NCI-H2227 (cell line): ENCODE measurements at regions not wholly inside any gene's neighbourhood (a gene's known extent, or its start where the extent isn't known, plus 50 kb on each side); places are given as distances from the start of the nearest gene placed in this dataset.

Experiments used
- DNase-seq: peaks from one replicate; lab custom pipeline; 2025; ENCODE audit not compliant: unreplicated experiment; lab: John Stamatoyannopoulos, UW

GRCh38 chr6:92827104-92827503, 592.3 kb downstream of the EPHA7 start:
- DNase-seq, result no peak

GRCh38 chr6:92826633-92827032, 592.7 kb downstream of the EPHA7 start:
- DNase-seq, result no peak

DNA sequence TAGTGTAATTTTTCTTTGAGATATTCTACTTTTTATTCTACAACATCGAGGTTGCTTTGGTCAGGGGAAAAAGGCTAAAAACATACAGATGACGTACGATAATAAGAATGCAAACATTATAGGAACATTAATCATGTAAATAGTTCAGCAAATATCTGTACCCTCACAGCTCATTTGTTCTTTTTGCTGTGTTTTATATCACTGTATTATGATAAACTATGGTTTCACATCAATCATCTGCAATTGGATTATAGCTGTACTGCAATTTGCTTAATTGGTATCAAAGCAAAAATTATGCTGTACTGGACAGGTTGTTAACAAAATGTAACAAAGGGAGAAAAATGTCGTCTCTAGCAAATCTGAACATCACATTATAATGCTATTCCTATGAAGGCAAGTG, 597.1 kb downstream of the EPHA7 start:
- no peak for DNase-seq

- no peak for DNase-seq
These were observed 598.8 kb downstream of the EPHA7 start for GRCh38 chr6:92820601-92821000.

DNA sequence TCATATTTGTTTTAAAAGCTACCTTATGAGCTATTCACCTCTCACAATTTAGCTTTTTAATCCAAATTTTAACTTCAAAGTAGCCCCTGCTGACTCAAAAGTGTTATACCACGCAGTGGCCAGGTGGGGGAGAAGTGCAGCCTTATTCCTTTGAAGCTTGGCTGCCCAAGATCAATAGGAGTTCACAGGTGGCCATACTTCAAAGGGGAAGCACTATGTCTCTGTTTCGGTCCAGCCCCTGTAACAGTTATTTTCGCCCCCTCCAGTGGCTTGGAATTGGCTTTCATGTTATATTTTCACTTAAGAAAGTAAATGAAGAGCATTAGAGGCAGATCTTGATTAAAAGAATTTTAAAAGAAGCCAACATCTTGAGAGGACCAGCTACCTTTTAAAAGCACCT, 608.4 kb downstream of the EPHA7 start:
- DNase-seq, result peak; percentile 35

DNA sequence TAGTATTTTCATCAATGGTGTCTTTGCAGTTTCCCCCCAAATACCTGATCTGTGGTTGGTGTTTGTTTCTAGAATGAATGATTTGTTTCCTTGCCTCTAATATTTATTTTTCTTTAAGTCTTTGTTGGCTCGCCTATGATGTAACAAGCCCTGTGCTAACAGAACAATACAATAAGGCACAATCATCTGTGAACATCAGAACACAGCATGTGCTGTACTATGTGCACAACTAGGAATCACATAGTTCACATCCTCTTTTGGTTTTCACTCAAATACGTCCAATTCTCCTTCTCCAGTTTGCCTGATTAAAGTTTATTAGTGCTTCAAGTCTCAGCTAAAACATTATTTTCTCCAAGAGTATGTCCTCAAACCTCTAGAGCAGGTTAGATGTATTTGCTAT, 613.1 kb downstream of the EPHA7 start:
- no peak for DNase-seq

- DNase-seq, result no peak
These were observed 628.0 kb downstream of the EPHA7 start for GRCh38 chr6:92791403-92791802.

- DNase-seq, result no peak
These were observed 629.0 kb downstream of the EPHA7 start for GRCh38 chr6:92790381-92790780.

DNA sequence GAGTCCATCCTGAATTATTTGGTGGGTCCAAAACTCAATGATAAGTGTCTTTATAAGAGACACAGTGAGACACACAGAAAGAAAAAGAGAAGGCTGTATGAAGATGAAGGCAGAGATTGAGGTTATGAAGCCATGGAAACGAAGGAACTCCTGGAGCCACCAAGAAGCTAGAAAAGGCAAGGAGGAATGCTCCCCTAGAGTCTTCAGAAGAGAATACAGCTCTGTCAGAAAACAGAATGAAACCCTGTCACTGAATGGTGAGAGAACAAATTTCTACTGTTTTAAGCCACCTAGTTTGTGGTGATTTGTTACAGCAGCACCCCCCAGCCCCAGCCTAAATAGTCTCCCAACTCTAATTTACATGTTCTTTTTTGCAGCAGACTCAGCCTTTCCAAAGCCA, 635.1 kb downstream of the EPHA7 start:
- DNase-seq, result no peak

- peak; percentile 49 for DNase-seq
These were observed 639.6 kb downstream of the EPHA7 start for GRCh38 chr6:92779746-92780145.

GRCh38 chr6:92777146-92777740, 642.1 kb downstream of the EPHA7 start:
- peak; percentile 19 for DNase-seq

DNA sequence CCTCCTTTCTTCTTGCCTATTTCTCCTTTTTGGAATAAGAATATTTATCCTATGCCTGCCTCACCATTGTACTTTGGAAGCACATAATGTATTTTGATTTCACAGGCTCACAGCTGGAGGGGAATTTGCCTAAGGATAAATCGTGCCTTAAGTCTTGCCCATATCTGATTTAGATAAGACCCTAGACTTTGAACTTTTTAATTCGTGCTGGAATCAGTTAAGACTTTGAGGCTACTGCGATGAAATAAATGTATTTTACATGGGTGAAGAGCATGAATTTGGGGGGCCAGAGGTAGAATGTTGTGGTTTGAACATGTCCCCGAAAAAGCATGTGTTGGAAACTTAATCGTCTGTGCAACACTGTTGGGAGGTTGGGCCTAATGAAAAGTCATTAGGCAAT, 648.8 kb downstream of the EPHA7 start:
- DNase-seq, result no peak

GRCh38 chr6:92767101-92767500, 652.3 kb downstream of the EPHA7 start:
- no peak for DNase-seq

- no peak for DNase-seq
These were observed 655.7 kb downstream of the EPHA7 start for GRCh38 chr6:92763680-92764079.

DNA sequence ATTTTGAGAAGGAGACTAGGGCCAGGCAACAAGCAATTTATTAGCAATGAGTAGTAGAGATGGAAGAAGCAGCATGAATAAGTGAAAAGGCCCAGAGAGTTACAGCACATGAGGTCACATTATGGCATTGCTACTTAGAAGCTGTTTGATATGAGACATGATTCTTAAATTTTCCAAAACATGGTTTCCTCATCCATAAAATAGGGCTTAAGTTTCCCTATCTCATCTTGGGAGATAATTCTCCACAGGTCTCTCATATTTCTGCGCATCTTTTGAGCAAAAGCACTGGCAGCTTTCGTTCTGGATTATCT, 656.1 kb downstream of the EPHA7 start:
- DNase-seq, result no peak

GRCh38 chr6:92762443-92763273, 656.7 kb downstream of the EPHA7 start:
- no peak for DNase-seq

DNA sequence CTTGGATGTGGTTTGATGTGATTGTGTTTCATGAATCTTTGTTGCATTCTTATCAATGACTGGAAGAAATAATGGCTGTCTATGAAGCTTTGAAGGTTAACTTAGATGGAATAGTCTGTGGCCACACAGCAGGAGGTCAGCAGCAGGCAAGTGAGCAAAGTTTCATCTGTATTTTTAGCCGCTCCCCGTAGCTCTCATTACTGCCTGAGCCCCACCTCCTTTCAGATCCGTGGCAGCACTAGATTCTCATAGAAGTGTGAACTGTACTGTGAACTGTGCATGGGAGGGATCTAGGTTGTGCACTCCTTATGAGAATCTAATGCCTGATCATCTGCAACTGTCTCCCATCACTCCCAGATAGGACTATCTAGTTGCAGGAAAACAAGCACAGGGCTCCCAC, 660.2 kb downstream of the EPHA7 start:
- no peak for DNase-seq

- DNase-seq, result no peak
These were observed 661.4 kb downstream of the EPHA7 start for GRCh38 chr6:92757925-92758324.

- DNase-seq, result no peak
These were observed 662.4 kb downstream of the EPHA7 start for GRCh38 chr6:92756912-92757311.

DNA sequence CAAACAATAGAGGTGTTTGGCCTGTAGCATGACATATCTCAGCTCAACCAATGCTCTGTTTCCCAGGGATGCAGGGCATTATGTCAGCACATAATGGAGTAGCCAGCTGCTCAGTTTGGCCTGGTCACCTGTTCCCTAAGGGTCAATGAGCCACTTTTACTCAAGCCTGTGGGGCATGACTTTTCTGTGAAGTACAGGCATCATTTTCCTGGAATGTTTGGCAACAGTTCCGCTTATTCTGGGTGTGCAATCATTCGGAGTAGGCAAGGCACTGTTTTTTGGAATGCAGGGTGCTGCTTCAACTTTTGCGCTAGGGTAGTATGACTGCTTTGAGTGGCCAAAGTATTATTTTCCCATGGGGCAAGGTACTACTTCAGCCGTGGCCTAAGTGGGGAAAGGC, 665.4 kb downstream of the EPHA7 start:
- no peak for DNase-seq

GRCh38 chr6:92752114-92752513, 667.2 kb downstream of the EPHA7 start:
- no peak for DNase-seq

DNA sequence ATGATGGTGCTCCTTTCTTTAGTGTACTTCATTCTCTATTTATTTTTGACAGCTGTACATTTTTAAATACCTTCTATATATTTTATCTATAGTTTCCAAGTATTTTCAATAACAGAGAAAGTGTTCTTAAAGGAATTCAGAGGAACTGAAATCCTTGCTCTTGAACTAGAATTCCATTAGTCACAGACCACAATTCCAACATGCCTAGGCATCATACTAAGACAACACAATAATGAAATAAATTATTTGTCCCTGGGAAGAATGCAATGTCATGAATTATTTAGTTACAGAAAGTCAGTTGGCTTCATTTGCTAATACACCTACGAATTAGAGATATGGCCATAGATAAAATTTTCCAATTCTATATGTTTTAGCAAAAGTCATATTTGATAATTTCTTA, 671.2 kb downstream of the EPHA7 start:
- no peak for DNase-seq

DNA sequence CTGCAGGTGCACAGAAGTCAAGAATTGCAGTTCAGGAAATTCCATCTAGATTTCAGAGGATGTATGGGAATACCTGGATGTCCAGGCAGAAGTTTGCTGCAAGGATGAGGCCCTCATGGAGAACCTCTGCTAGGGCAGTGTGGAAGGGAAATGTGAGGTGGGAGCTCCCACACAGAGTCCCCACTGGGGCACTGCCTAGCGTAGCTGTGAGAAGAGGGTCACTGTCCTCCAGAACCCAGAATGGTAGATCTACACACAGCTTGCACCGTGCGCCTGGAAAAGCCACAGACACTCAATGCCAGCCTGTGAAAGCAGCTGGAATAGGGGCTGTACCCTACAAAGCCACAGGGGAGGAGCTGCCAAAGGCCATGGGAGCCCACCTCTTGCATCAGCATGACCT, 681.4 kb downstream of the EPHA7 start:
- no peak for DNase-seq
